ENCODE measurements at regions not wholly inside any gene's neighbourhood (a gene's known extent, or its start where the extent isn't known, plus 50 kb on each side); places are given as distances from the start of the nearest gene placed in this dataset.

DNA sequence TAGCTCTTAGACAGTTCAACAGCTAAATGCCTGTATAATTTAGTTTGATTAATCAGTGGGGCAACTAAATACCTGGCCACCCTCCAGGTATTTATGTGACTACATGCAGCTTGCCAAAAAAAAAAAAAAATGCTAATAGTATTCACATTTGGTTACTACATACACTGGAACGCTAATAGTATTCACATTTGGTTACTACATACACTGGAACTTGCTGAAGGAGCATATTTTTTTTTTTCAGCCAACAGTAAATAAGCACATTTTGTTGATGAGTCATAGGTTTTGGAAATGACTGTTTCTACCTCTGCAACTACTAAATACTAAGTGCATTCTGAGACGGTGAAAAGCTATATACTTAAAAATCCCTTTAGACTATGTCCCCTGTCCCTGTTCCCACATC, 1172.3 kb downstream of the LRFN5 start:
- TF ChIP-seq RARB (CRISPR knock-in tag; IDR thresholded peaks at IDR 0.05) (no peak), PATZ1 (CRISPR knock-in tag; IDR thresholded peaks at IDR 0.05; ENCODE audit: borderline replicate concordance) (no peak), ZFP3 (CRISPR knock-in tag; IDR thresholded peaks at IDR 0.05) (no peak), OSR1 (CRISPR knock-in tag; IDR thresholded peaks at IDR 0.05) (no peak), ZFP30 (CRISPR knock-in tag; IDR thresholded peaks at IDR 0.05) (no peak), SNAI2 (CRISPR knock-in tag; IDR thresholded peaks at IDR 0.05) (no peak), ARNTL (CRISPR knock-in tag; IDR thresholded peaks at IDR 0.05; ENCODE audit: borderline replicate concordance, low read depth) (no peak), ZNF70 (CRISPR knock-in tag; IDR thresholded peaks at IDR 0.05) (no peak)
- TF ChIP-seq, protein P1, sequence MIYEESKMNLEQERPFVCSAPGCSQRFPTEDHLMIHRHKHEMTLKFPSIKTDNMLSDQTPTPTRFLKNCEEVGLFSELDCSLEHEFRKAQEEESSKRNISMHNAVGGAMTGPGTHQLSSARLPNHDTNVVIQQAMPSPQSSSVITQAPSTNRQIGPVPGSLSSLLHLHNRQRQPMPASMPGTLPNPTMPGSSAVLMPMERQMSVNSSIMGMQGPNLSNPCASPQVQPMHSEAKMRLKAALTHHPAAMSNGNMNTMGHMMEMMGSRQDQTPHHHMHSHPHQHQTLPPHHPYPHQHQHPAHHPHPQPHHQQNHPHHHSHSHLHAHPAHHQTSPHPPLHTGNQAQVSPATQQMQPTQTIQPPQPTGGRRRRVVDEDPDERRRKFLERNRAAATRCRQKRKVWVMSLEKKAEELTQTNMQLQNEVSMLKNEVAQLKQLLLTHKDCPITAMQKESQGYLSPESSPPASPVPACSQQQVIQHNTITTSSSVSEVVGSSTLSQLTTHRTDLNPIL (CRISPR knock-in tag; IDR thresholded peaks at IDR 0.05; ENCODE audit: low read depth) = no peak
